CD4-positive, alpha-beta memory T cell (primary cell): ENCODE measurements at regions not wholly inside any gene's neighbourhood (a gene's known extent, or its start where the extent isn't known, plus 50 kb on each side); places are given as distances from the start of the nearest gene placed in this dataset.

Experiments
- CTCF ChIA-PET: fragments of 350-600 bp; sonication (Branson Sonifier 250); formaldehyde crosslinking; loops from one replicate; lab custom pipeline; 2021; ENCODE audit warnings: inconsistent platforms; ENCODE audit not compliant: partially characterized antibody; lab: Charles Lee
- POLR2A ChIA-PET: fragments of 350-600 bp; sonication (Branson Sonifier 250); formaldehyde crosslinking; loops from one replicate; lab custom pipeline; 2021; ENCODE audit not compliant: partially characterized antibody; lab: Charles Lee
- DNase-seq, 5 donors: peaks; one replicate each; pipeline versions ENCODE4 v3.0.0 to v3.0.0-alpha.2; 2020 to 2022; ENCODE audit warnings: mixed read lengths in 1 of 5
- H3K27ac ChIP-seq: one replicate; pipeline ENCODE4 v1.7.0; 2013; ENCODE audit warnings: low read depth, low read length
- H3K27me3 ChIP-seq: 2 replicates; pipeline ENCODE4 v1.7.0; 2013; ENCODE audit warnings: mild to moderate bottlenecking, low read length, moderate library complexity; ENCODE audit not compliant: insufficient read depth
- H3K36me3 ChIP-seq: 2 replicates; pipeline ENCODE4 v1.7.0; 2013; ENCODE audit warnings: mild to moderate bottlenecking, low read length, moderate library complexity; ENCODE audit not compliant: insufficient read depth
- H3K4me1 ChIP-seq: 2 replicates; pipeline ENCODE4 v1.7.0; 2013; ENCODE audit warnings: mild to moderate bottlenecking, low read length, moderate library complexity; ENCODE audit not compliant: insufficient read depth
- H3K4me3 ChIP-seq, 2 donors: one replicate each; pipeline ENCODE4 v1.7.0; 2013; ENCODE audit warnings: low read length in 2 of 2, mild to moderate bottlenecking in 1 of 2
- H3K9me3 ChIP-seq, 2 donors: one replicate each; pipeline ENCODE4 v1.7.0; 2013; ENCODE audit warnings: low read length in 2 of 2, control low read depth in 1 of 2; ENCODE audit not compliant: control insufficient read depth in 1 of 2
- H3K27ac Mint-ChIP-seq, 7 donors: one replicate each; pipeline ENCODE4 v1.8.0; 2020 to 2021; ENCODE audit warnings: mixed read lengths in 7 of 7, mild to moderate bottlenecking in 6 of 7, inconsistent platforms in 3 of 7, moderate library complexity in 3 of 7
- H3K27me3 Mint-ChIP-seq, 2 donors: one replicate each; pipeline ENCODE4 v1.8.0; 2020 to 2021; ENCODE audit warnings: mixed read lengths in 2 of 2
- H3K36me3 Mint-ChIP-seq, 2 donors: one replicate each; pipeline ENCODE4 v1.8.0; 2020 to 2021; ENCODE audit warnings: mixed read lengths in 2 of 2, inconsistent platforms in 1 of 2, mild to moderate bottlenecking in 1 of 2
- H3K4me1 Mint-ChIP-seq, 4 donors: one replicate each; pipeline ENCODE4 v1.8.0; 2020 to 2021; ENCODE audit warnings: mixed read lengths in 4 of 4, mild to moderate bottlenecking in 1 of 4
- H3K4me3 Mint-ChIP-seq, 8 donors: one replicate each; pipeline ENCODE4 v1.8.0; 2020 to 2021; ENCODE audit warnings: mixed read lengths in 8 of 8, mild to moderate bottlenecking in 7 of 8, moderate library complexity in 6 of 8, inconsistent platforms in 3 of 8
- H3K9me3 Mint-ChIP-seq, 8 donors: one replicate each; pipeline ENCODE4 v1.8.0; 2020 to 2021; ENCODE audit warnings: mixed read lengths in 8 of 8, mild to moderate bottlenecking in 5 of 8, inconsistent platforms in 3 of 8, moderate library complexity in 1 of 8
- intact Hi-C: fragments of 100-400 bp; cut with micrococcal nuclease; formaldehyde crosslinking; loops from one replicate; pipeline ENCODE4 v1.15.1; 2023

GRCh38 chr2:187125318-187125717 lies 276.3 kb upstream of the ZSWIM2 start:
- ChIA-PET CTCF (no interaction called here), POLR2A (no interaction called here)
- no peak overlapping the region for H3K27ac Mint-ChIP-seq
- H3K4me3 ChIP-seq, result no peak overlapping the region
- H3K27me3 Mint-ChIP-seq, result no peaks in the 10 kb centered on the region
- no peaks in the 10 kb centered on the region for H3K4me1 ChIP-seq
- no peaks in the 10 kb centered on the region for H3K9me3 ChIP-seq
- H3K4me1 Mint-ChIP-seq, result no peaks in the 10 kb centered on the region
- H3K36me3 Mint-ChIP-seq, result no peaks in the 10 kb centered on the region
- peaks cover 0 to 3% (median 0%) of the 10 kb centered on the region in 8 donors for H3K9me3 Mint-ChIP-seq
- DNase-seq, result no peak
- no peak overlapping the region for H3K4me3 Mint-ChIP-seq
- no peak overlapping the region for H3K27ac ChIP-seq
- intact Hi-C loops, result no loop called here
- H3K27me3 ChIP-seq, result no peaks in the 10 kb centered on the region
- H3K36me3 ChIP-seq, result no peaks in the 10 kb centered on the region

- peaks cover 0 to 5% (median under 1%) of the 10 kb centered on the region in 8 donors for H3K9me3 Mint-ChIP-seq
Measured at GRCh38 chr2:187124529-187124928, 275.6 kb upstream of the ZSWIM2 start.

GRCh38 chr2:187118331-187119099 lies 269.5 kb upstream of the ZSWIM2 start:
- Histone ChIP-seq H3K9me3 (no peaks in the 10 kb centered on the region), H3K36me3 (no peaks in the 10 kb centered on the region), H3K4me1 (no peaks in the 10 kb centered on the region), H3K4me3 (no peak overlapping the region), H3K27ac (no peak overlapping the region), H3K27me3 (no peaks in the 10 kb centered on the region)
- H3K4me1 Mint-ChIP-seq, result no peaks in the 10 kb centered on the region
- ChIA-PET POLR2A (no interaction called here), CTCF (no interaction called here)
- peaks cover 0 to 6% (median 1%) of the 10 kb centered on the region in 8 donors for H3K9me3 Mint-ChIP-seq
- H3K27me3 Mint-ChIP-seq, result no peaks in the 10 kb centered on the region
- no peaks in the 10 kb centered on the region for H3K36me3 Mint-ChIP-seq
- DNase-seq, result no peak
- H3K4me3 Mint-ChIP-seq, result no peak overlapping the region
- intact Hi-C loops, result no loop called here
- H3K27ac Mint-ChIP-seq, result no peak overlapping the region

More at GRCh38 chr2:187124529-187124928, 275.6 kb upstream of the ZSWIM2 start:
- H3K27ac Mint-ChIP-seq, result no peak overlapping the region
- no peaks in the 10 kb centered on the region for H3K36me3 Mint-ChIP-seq
- Histone ChIP-seq H3K9me3 (no peaks in the 10 kb centered on the region), H3K27ac (no peak overlapping the region), H3K4me1 (no peaks in the 10 kb centered on the region), H3K27me3 (no peaks in the 10 kb centered on the region), H3K36me3 (no peaks in the 10 kb centered on the region), H3K4me3 (no peak overlapping the region)
- H3K4me1 Mint-ChIP-seq, result no peaks in the 10 kb centered on the region
- intact Hi-C loops, result no loop called here
- no peak for DNase-seq
- POLR2A ChIA-PET, result no interaction called here
- CTCF ChIA-PET, result no interaction called here
- no peaks in the 10 kb centered on the region for H3K27me3 Mint-ChIP-seq
- H3K4me3 Mint-ChIP-seq, result no peak overlapping the region

DNA sequence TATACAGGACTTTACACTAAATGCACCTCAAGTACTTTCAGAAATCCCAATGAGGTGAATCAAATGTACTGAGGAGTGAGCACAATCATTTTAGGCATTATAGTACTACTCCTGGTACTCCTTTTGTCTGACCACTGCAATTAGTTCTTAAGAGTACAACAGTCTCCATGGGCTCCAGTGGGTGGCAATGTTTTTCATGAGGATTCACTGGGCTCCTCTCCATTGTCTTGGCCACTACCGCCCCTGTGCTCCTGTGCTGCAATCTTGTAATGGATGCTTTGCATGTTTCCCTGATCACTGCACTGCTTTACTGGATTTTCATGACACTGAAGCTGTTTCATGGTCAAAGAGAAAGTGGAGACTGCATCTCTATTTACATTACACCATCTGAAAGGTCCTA lies 268.5 kb upstream of the ZSWIM2 start:
- ChIA-PET CTCF (no interaction called here), POLR2A (no interaction called here)
- Histone ChIP-seq H3K27ac (no peak overlapping the region), H3K36me3 (no peaks in the 10 kb centered on the region), H3K27me3 (no peaks in the 10 kb centered on the region), H3K4me1 (no peaks in the 10 kb centered on the region), H3K9me3 (no peaks in the 10 kb centered on the region), H3K4me3 (no peak overlapping the region)
- no peaks in the 10 kb centered on the region for H3K27me3 Mint-ChIP-seq
- H3K27ac Mint-ChIP-seq, result no peak overlapping the region
- H3K9me3 Mint-ChIP-seq, result peaks cover 0 to 6% (median 2%) of the 10 kb centered on the region in 8 donors
- no peak for DNase-seq
- H3K36me3 Mint-ChIP-seq, result no peaks in the 10 kb centered on the region
- no peak overlapping the region for H3K4me3 Mint-ChIP-seq
- intact Hi-C loops, result no loop called here
- no peaks in the 10 kb centered on the region for H3K4me1 Mint-ChIP-seq

GRCh38 chr2:187115627-187116026 lies 266.7 kb upstream of the ZSWIM2 start:
- Mint-ChIP-seq H3K4me3 (no peak overlapping the region), H3K27ac (no peak overlapping the region), H3K36me3 (no peaks in the 10 kb centered on the region), H3K4me1 (no peaks in the 10 kb centered on the region), H3K27me3 (no peaks in the 10 kb centered on the region), H3K9me3 (peaks cover 0 to 6% (median 4%) of the 10 kb centered on the region in 8 donors)
- no peaks in the 10 kb centered on the region for H3K9me3 ChIP-seq
- no peaks in the 10 kb centered on the region for H3K36me3 ChIP-seq
- intact Hi-C loops, result no loop called here
- H3K4me1 ChIP-seq, result no peaks in the 10 kb centered on the region
- CTCF ChIA-PET, result no interaction called here
- POLR2A ChIA-PET, result no interaction called here
- no peaks in the 10 kb centered on the region for H3K27me3 ChIP-seq
- DNase-seq, result no peak
- H3K27ac ChIP-seq, result no peak overlapping the region
- no peak overlapping the region for H3K4me3 ChIP-seq

DNA sequence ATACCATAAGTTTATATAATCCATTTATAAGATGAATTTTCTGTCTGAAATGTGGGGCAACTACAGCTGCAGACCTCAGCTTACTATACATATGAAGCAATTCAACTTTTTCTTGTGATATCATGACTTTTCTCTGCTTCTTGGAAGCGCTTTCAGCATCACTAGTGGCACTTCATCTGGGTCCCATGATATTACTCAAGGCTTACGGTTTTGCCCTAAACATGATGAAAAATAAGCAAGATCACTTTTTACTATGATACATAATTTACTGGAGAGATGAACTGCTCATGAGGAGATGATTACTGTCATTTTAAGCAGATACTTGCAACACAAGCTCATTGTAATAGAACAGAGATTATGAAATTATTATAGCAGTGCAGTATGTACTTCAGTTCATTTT lies 258.0 kb upstream of the ZSWIM2 start:
- no peaks in the 10 kb centered on the region for H3K36me3 Mint-ChIP-seq
- peaks cover 0 to 3% (median 0%) of the 10 kb centered on the region in 8 donors for H3K9me3 Mint-ChIP-seq
- H3K27me3 Mint-ChIP-seq, result no peaks in the 10 kb centered on the region
- H3K9me3 ChIP-seq, result no peaks in the 10 kb centered on the region
- no peak overlapping the region for H3K4me3 Mint-ChIP-seq
- H3K27me3 ChIP-seq, result no peaks in the 10 kb centered on the region
- ChIA-PET CTCF (no interaction called here), POLR2A (no interaction called here)
- no peak overlapping the region for H3K27ac Mint-ChIP-seq
- DNase-seq, result no peak
- H3K4me1 Mint-ChIP-seq, result no peaks in the 10 kb centered on the region
- no peak overlapping the region for H3K4me3 ChIP-seq
- no peak overlapping the region for H3K27ac ChIP-seq
- no peaks in the 10 kb centered on the region for H3K36me3 ChIP-seq
- intact Hi-C loops, result no loop called here
- H3K4me1 ChIP-seq, result no peaks in the 10 kb centered on the region

GRCh38 chr2:187105218-187105617 lies 256.2 kb upstream of the ZSWIM2 start:
- no peaks in the 10 kb centered on the region for H3K4me1 ChIP-seq
- Mint-ChIP-seq H3K27me3 (no peaks in the 10 kb centered on the region), H3K9me3 (peaks cover 0 to 3% (median 0%) of the 10 kb centered on the region in 8 donors), H3K27ac (no peak overlapping the region), H3K4me1 (no peaks in the 10 kb centered on the region), H3K4me3 (no peak overlapping the region), H3K36me3 (no peaks in the 10 kb centered on the region)
- no peak overlapping the region for H3K4me3 ChIP-seq
- DNase-seq, result no peak
- H3K9me3 ChIP-seq, result no peaks in the 10 kb centered on the region
- H3K36me3 ChIP-seq, result no peaks in the 10 kb centered on the region
- no peaks in the 10 kb centered on the region for H3K27me3 ChIP-seq
- intact Hi-C loops, result no loop called here
- ChIA-PET CTCF (no interaction called here), POLR2A (no interaction called here)
- H3K27ac ChIP-seq, result no peak overlapping the region
